DND-41 (cell line): ENCODE measurements at regions not wholly inside any gene's neighbourhood (a gene's known extent, or its start where the extent isn't known, plus 50 kb on each side); places are given as distances from the start of the nearest gene placed in this dataset.

Source experiments
- ATAC-seq: fragments of 200-7000 bp; cut with Tn5 transposase; 3 replicates; pipeline ENCODE4 v1.9.1; 2021; ENCODE audit warnings: low read depth; ENCODE audit not compliant: insufficient read depth
- DNase-seq: peaks from one replicate; pipeline ENCODE4 v3.0.0-alpha.2; 2020
- H2AFZ ChIP-seq: 2 replicates; pipeline ENCODE4 v1.6.0; 2012; ENCODE audit warnings: low read depth, low read length
- H3K27ac ChIP-seq: 2 replicates; pipeline ENCODE4 v1.5.1; 2012; ENCODE audit warnings: low read length, inconsistent platforms
- H3K27me3 ChIP-seq: fragments of 200-600 bp; sonication (generic); 2 replicates; pipeline ENCODE4 v1.6.0; 2012; ENCODE audit warnings: low read length, mild to moderate bottlenecking, inconsistent platforms; ENCODE audit not compliant: insufficient read depth, poor library complexity
- H3K36me3 ChIP-seq: 2 replicates; pipeline ENCODE4 v1.5.1; 2012; ENCODE audit warnings: low read length, inconsistent platforms; ENCODE audit not compliant: insufficient read depth
- H3K4me1 ChIP-seq: 2 replicates; pipeline ENCODE4 v1.5.1; 2012; ENCODE audit warnings: mild to moderate bottlenecking, low read length; ENCODE audit not compliant: insufficient read depth
- H3K4me2 ChIP-seq: 2 replicates; pipeline ENCODE4 v1.6.0; 2012; ENCODE audit warnings: mild to moderate bottlenecking, moderate library complexity, low read length, inconsistent platforms; ENCODE audit not compliant: insufficient read depth
- H3K4me3 ChIP-seq, 2 experiments: fragments of 200-600 bp in 1 of 2; shearing (Covaris generic) in 1 of 2; 2 replicates each; pipeline ENCODE4 v1.5.1; 2012 to 2016; ENCODE audit warnings: inconsistent platforms in 2 of 2, low read length in 2 of 2, mild to moderate bottlenecking in 2 of 2, low read depth in 1 of 2, moderate library complexity in 1 of 2
- H3K79me2 ChIP-seq: 2 replicates; pipeline ENCODE4 v1.6.0; 2012; ENCODE audit warnings: low read length, inconsistent platforms; ENCODE audit not compliant: insufficient read depth
- H3K9ac ChIP-seq: 2 replicates; pipeline ENCODE4 v1.6.0; 2012; ENCODE audit warnings: low read depth, mild to moderate bottlenecking, inconsistent platforms, low read length, moderate library complexity
- H3K9me3 ChIP-seq: 2 replicates; pipeline ENCODE4 v1.5.1; 2012; ENCODE audit warnings: low read length, moderate library complexity, mild to moderate bottlenecking, inconsistent platforms; ENCODE audit not compliant: insufficient read depth, severe bottlenecking
- H4K20me1 ChIP-seq: 2 replicates; pipeline ENCODE4 v1.6.0; 2012; ENCODE audit warnings: low read length; ENCODE audit not compliant: insufficient read depth
- CTCF ChIP-seq: IDR thresholded peaks from 2 replicates; pipeline ENCODE4 v1.5.1; 2012; ENCODE audit warnings: borderline replicate concordance, low read length, moderate library complexity, mild to moderate bottlenecking; ENCODE audit not compliant: poor library complexity, severe bottlenecking; ENCODE audit errors: extremely low read depth
- EZH2 ChIP-seq: IDR thresholded peaks from 3 replicates; pipeline ENCODE4 v1.6.1; 2012; ENCODE audit warnings: borderline replicate concordance, low read depth, mild to moderate bottlenecking, moderate library complexity, low read length, inconsistent platforms; ENCODE audit not compliant: severe bottlenecking

DNA sequence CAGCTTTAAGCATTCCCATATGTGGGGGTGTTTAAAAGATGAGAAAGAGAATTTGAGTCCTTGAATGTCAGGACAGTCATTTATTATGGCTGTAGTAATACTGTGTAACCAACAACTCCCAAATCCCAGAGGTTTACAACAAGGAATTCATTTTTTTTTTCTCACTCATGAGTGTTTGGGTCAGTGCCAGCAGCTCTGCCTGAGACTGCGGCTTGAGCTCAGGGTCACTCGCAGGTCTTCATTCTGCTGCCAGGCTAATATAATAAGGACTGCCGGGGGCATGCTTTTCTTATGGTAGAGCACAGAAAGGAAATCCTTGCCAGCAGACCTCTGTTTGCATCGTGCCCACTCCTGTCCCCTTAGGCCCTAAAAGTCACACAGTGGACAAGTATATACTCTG is 277.9 kb upstream of the LMCD1 start:
- TF ChIP-seq CTCF: no peak
- no peak for TF ChIP-seq EZH2
- no peak for ATAC-seq

GRCh38 chr3:8224941-8225340 is 276.7 kb upstream of the LMCD1 start:
- Histone ChIP-seq H3K27ac (no peak overlapping the region), H3K4me3 (no peak overlapping the region), H3K79me2 (no peaks in the 10 kb centered on the region), H2AFZ (no peak overlapping the region), H4K20me1 (no peaks in the 10 kb centered on the region), H3K4me1 (no peaks in the 10 kb centered on the region), H3K27me3 (no peaks in the 10 kb centered on the region), H3K36me3 (no peaks in the 10 kb centered on the region), H3K9ac (no peak overlapping the region), H3K9me3 (no peaks in the 10 kb centered on the region), H3K4me2 (no peak overlapping the region)
- TF ChIP-seq EZH2 (no peak), CTCF (no peak)
- no peak for DNase-seq
- ATAC-seq: no peak

More for the DNA sequence above, 277.9 kb upstream of the LMCD1 start:
- Histone ChIP-seq H3K4me2 (no peak overlapping the region), H3K4me1 (no peaks in the 10 kb centered on the region), H3K36me3 (no peaks in the 10 kb centered on the region), H2AFZ (no peak overlapping the region), H3K79me2 (no peaks in the 10 kb centered on the region), H3K9me3 (no peaks in the 10 kb centered on the region), H4K20me1 (no peaks in the 10 kb centered on the region), H3K27ac (no peak overlapping the region), H3K27me3 (no peaks in the 10 kb centered on the region), H3K9ac (no peak overlapping the region), H3K4me3 (no peak overlapping the region)
- DNase-seq: no peak

DNA sequence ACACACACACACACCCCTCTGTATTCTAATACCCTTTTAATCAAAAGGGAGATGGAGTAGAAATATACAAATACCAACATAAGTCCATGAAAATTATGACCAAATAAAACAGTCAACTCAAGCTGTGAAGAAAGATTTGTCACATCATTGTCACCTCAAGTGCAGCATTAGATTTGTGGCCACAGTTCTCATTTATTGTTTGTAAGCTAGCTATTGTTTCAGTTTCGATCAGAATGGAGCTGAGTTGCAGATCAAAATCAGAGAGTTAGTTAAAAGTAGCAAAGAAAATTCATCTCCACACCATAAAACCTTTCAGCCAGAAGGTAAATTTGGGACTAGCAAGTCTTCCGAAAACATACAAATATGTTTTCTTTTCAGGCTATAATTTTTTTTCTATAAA is 267.7 kb upstream of the LMCD1 start:
- Histone ChIP-seq H3K79me2 (no peaks in the 10 kb centered on the region), H3K4me2 (no peak overlapping the region), H3K4me1 (peaks cover 8% of the 10 kb centered on the region), H3K4me3 (no peak overlapping the region), H4K20me1 (no peaks in the 10 kb centered on the region), H3K9ac (no peak overlapping the region), H2AFZ (no peak overlapping the region; the same call in 1 of the 2 replicates), H3K36me3 (no peaks in the 10 kb centered on the region), H3K27ac (no peak overlapping the region), H3K27me3 (no peaks in the 10 kb centered on the region), H3K9me3 (no peaks in the 10 kb centered on the region)
- DNase-seq: no peak
- ATAC-seq: no peak
- TF ChIP-seq EZH2 (no peak), CTCF (no peak)

GRCh38 chr3:8236264-8236663 is 265.4 kb upstream of the LMCD1 start:
- no peak for ATAC-seq

More at GRCh38 chr3:8236264-8236663, 265.4 kb upstream of the LMCD1 start:
- no peak overlapping the region for H3K9ac ChIP-seq
- H3K4me3 ChIP-seq: no peak overlapping the region
- no peaks in the 10 kb centered on the region for H3K79me2 ChIP-seq
- no peak overlapping the region for H3K27ac ChIP-seq
- no peak overlapping the region for H2AFZ ChIP-seq
- H3K27me3 ChIP-seq: no peaks in the 10 kb centered on the region
- no peaks in the 10 kb centered on the region for H4K20me1 ChIP-seq
- no peak overlapping the region for H3K4me2 ChIP-seq
- DNase-seq: no peak
- H3K4me1 ChIP-seq: peaks cover 8% of the 10 kb centered on the region
- H3K36me3 ChIP-seq: no peaks in the 10 kb centered on the region
- H3K9me3 ChIP-seq: no peaks in the 10 kb centered on the region
- TF ChIP-seq EZH2: no peak
- TF ChIP-seq CTCF: no peak
